ENCODE measurements at regions not wholly inside any gene's neighbourhood (a gene's known extent, or its start where the extent isn't known, plus 50 kb on each side); places are given as distances from the start of the nearest gene placed in this dataset.

DNA sequence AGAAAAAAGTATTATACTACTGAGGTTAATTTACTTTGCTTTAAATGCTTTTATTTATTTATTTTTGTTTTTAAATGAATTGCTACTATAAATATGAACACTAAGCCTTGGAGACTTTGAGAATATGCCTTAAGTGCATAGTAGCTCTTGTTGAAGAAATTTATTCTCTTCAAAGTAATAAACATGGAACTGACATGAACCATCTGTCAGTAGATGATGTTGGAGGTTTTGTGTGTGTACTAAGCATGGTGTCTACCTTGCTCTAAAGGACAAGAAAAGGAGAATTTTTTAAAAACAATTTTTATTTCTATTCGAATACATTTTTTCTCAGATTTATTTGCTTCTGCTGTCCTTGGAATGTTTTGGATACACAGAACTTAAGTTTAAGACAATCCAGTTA is 81.1 kb upstream of the PDZRN3 start:
- TF ChIP-seq TAF1 (IDR thresholded peaks at IDR 0.05; ENCODE audit: low read depth) (no peak), RAD21 (IDR thresholded peaks at IDR 0.05; ENCODE audit: low read depth) (no peak), CREB1 (IDR thresholded peaks at IDR 0.05; ENCODE audit: low read depth) (no peak), EGR1 (IDR thresholded peaks at IDR 0.05) (no peak), ZBTB7A (IDR thresholded peaks at IDR 0.05; ENCODE audit: low read depth) (no peak), EP300 (IDR thresholded peaks at IDR 0.05; ENCODE audit: borderline replicate concordance) (no peak), CEBPB (IDR thresholded peaks at IDR 0.05) (no peak), TCF12 (IDR thresholded peaks at IDR 0.05; ENCODE audit: low read depth) (no peak)
- TF ChIP-seq, protein P1, sequence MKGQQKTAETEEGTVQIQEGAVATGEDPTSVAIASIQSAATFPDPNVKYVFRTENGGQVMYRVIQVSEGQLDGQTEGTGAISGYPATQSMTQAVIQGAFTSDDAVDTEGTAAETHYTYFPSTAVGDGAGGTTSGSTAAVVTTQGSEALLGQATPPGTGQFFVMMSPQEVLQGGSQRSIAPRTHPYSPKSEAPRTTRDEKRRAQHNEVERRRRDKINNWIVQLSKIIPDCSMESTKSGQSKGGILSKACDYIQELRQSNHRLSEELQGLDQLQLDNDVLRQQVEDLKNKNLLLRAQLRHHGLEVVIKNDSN (IDR thresholded peaks at IDR 0.05) = no peak
- TF ChIP-seq, protein P2, sequence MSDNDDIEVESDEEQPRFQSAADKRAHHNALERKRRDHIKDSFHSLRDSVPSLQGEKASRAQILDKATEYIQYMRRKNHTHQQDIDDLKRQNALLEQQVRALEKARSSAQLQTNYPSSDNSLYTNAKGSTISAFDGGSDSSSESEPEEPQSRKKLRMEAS (IDR thresholded peaks at IDR 0.05) = no peak

All from Ishikawa (cell line).